HG03064 (cell line): ENCODE measurements at regions not wholly inside any gene's neighbourhood (a gene's known extent, or its start where the extent isn't known, plus 50 kb on each side); places are given as distances from the start of the nearest gene placed in this dataset.

Source experiments
- ATAC-seq: cut with Tn5 transposase; IDR thresholded peaks from one replicate; pipeline ENCODE4 v1.9.1; 2021; ENCODE audit warnings: low read depth; ENCODE audit not compliant: unreplicated experiment

DNA sequence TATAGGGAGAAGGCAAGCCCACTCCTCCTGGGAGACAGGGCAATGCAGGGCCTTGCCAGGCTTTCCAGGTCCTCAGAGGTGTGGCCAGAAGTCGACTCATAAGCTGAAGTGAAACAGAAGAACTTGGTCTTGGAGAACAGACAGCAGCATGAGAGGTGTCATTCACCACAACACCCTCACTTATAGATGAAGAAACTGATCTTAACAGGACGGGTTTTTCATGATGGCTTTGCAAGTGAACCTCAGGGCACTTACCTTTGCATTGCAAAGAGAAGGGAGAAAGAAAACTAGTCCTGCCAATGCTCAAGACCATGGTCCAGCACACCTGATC lies 198.8 kb downstream of the CYRIA start:
- no peak for ATAC-seq

DNA sequence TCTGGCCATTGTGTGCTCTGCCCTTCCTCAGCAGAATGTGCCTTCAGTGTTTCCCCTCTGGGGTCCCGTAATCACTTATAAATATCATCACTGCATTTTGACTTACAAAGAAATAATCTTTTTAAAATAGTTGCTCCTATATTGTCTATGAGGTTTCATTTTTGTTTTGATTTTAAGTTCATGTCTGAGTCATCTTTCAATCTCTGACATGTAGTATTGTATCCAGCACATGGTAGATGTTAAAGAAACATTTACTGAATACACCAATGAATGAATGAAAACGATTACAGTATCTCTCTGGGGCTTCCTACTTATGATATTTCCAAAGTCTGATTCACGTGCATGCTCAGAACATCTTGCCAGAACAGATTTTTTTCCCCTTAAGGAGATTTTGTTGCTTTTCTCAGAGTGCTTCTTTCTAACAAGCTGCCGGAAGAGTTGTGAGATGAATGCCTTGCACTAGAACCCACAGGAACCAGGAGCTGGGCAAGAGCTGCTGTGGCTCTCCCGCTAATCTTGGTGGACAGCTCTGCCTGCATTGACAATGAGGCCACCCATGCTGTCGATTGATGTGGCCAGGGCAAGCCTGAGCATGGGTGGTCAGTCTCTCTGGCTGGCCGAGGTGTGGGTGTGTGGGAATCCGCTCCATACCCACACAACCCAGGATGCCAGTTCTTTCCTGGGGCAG lies 199.4 kb downstream of the CYRIA start:
- ATAC-seq = no peak

DNA sequence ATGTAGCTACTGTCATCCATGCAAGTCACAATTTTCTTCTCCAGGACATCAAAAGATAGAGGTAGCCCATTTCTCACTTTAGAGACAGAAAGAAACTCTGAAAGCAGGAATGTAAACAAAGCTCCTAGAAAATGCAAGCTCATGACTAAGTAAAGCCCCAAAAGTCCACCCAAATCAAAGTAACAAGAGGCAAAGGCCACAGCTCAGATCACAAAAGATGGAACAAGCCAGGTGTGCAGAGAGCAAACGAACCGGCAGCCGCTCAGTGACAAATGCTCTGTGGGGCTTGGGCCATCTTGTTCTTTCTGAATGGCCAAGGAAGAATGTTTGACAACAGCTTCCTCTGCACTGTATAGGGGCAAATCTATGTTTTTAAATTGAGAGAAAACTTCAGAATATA lies 201.0 kb downstream of the CYRIA start:
- ATAC-seq = no peak

- no peak for ATAC-seq
Observed at GRCh38 chr2:16462958-16463357, 202.7 kb downstream of the CYRIA start.

DNA sequence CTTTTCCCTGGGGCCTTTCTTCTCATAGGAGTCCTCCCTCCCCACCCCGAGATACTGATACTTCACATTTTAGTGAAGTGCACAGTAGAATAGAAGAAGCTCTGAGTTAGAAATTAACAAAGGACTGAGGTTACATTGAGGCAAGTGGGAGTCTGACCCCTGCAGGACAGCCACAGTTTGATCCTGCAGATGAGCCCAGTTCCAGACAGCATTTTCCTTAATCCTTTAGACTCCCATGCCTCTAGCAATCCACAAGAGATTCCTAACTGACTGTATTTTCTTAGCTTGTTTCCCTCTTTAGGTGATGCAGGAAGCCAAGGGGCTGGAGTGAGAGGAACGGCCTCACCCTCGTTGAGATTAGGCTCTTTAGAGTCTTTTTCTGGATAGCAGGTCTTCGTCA lies 204.0 kb downstream of the CYRIA start:
- no peak for ATAC-seq

DNA sequence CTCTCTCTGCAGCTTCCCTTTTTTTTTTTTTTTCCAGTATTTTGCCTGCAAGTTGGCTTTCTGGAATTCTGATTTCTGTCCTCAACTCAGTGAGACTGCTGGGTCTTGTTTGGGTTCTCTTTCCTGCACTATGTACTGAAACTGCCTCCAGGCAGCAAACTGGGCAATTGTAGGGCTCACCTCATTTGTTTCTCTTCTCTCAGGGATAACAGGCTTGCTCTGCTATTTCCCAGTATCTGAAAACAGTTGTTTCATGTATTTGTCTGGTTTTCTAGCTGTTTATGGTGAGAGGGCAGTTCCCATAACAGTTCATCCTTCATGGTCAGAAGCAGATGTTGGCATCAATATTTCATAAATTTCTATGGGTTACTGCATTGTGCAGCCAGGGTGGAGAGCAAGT lies 206.0 kb downstream of the CYRIA start:
- ATAC-seq = no peak

GRCh38 chr2:16454621-16455020 lies 211.0 kb downstream of the CYRIA start:
- no peak for ATAC-seq

DNA sequence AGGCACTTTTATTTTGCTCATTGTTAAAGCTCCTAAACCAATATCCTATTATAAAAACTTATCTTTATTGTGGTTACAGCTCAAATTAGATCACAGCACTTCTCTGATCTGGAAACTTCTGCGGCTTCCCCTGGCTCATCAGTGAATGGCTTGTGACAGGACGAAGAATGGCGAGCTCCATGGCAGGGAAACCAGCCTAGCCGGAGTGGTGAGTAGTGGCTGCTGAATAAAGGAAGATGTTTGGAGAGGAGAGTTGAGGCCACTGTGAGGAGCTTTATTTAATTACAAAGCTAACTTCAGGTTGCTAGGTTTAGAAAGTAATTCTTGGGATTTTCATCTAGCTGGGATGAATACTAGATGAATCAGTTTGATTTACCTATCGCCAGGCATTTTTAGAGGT lies 213.5 kb downstream of the CYRIA start:
- ATAC-seq = no peak

GRCh38 chr2:16446706-16447105 lies 218.9 kb downstream of the CYRIA start:
- ATAC-seq = no peak

DNA sequence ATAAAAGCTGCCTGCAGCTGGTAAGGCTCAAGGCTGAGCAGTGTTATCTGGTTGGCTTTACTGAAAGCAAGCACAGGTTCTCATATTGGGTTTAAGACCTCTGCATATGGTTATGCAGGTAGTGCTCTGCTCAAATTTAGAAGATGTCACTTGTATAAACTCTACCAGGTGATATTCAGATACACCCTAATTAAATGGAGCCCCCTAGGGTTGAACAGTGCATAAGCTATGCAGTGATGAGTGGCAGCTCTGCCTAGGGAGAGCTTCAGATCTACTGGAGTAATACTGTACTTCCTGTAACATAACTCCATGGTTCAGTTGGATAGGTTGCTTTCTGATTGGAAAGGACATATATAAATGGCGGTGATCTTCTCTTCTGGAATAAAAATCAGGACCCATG lies 222.7 kb downstream of the CYRIA start:
- no peak for ATAC-seq

DNA sequence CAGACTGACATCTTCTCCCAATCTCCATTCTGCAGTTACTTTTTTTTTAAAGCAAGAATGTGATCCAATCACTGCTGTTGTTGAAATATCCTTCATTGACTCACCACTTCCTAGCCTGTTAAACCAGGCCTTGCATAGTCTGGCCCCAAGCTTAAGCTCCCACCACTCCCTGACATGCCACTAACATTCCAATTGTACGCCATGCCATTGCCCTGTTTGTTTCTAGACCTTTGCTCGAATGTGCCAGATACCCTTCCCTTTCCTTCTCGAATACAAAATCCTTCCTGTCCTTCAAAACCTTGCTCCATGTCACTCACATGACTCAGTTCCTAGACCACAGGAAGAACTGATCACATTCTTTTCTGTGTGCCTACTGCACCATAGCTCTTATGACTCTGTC lies 224.2 kb downstream of the CYRIA start:
- ATAC-seq = no peak

DNA sequence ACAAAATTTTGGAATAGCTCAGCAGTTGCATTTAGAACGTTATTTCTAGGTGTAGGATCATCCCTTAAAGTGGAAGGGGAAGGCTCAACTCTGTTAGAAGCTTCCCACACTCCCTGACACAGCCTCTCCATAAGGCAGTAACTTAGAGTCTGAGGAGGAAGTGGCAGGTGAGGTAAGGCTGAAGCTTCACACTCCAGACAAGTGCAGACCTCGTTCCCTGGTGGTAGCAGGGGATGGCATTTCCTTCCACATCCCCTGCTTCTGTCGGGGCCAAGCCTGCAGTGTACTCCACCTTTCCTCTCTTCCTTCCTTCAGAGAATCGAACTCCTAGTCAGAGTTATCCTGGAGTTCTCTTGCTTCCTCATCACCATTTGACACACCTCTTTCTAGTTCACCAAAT lies 224.7 kb downstream of the CYRIA start:
- ATAC-seq = no peak

DNA sequence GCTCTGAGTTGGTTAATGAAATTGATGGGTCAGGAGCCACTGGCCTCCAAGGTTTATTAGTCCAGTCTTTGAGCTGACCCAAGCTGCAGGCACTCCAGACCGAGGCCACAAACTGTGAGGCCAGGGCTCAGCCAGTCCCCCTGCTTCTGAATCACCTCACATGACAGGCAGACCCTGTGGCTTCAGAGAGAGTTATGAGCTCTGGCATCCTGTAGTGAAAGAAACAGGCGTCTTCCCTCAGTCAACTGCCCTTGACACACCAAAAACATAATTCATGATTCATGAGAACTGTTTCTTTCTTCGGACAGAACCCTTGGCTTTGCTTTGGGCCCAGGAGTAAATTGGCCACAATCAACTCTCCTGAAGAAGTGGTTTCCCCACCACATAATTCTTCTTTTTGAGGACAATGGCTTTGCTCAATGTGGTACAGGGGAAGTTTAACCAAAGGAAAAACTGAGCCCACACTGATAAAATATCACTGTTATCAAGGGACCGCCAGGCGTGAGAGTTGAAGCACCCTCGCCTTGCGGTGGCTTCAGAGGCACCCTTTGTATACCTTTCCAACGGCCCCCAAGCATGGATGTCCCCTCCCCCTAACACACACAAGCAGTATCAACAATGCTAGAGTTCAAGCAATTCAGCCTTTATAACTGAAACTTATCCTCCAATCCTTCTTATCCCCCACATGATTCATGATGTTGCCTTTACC lies 226.9 kb downstream of the CYRIA start:
- no peak for ATAC-seq

DNA sequence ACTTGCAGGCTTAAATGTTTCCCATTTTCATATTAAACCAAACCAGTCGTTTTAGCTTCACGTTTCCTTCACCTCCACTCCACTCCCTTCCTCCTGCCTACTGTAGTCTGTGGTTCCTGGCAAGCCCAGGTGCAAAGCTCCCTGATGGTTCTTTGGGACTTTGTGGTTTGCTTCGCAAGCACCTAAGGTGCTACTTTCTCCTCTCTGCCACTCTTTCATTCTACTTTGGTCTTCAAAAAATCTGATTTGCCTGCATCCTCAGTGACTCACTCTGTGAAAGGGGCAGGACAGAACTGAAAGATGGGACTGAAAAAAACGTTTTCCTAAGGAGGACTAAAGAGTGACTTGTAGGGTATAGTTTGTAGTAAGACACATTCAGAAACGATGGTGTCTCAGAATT lies 228.4 kb downstream of the CYRIA start:
- no peak for ATAC-seq

DNA sequence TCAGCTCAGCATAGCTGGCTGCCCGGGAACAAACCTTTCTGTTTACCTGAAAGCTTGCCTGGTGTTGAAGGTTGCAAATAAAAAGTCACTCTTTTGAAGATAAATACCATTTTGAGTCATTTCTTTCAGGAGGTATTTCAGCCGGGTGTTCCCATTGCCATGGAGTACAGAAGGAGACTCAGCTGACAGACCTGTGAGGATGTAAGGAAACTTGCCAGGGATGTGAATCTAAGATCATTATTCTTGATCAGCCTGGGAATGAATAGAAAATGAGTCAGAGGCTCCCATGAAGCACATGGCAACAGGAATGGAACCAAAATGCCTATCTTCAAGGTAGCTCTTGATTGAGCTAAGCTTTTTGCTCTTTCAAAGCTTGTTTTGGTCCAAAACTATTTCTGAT lies 231.2 kb downstream of the CYRIA start:
- no peak for ATAC-seq

DNA sequence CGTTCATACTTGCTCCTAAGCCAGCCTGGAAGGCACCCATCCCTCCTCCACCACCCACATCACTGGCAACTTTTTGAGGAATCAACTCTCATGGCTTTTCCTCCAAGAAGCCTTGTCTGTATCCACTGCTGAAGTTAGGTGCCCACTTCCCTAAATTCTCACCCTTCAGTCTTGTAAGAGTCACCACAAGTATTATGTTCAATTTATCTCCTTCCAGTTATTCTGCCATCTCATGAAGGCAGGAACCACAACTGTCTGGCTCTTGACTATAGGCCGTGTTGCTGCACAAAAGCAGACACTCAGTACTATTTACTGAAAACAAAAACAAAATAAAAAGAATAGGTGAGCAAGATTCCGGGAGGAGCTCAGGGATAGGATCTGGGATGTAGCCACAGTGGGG lies 234.8 kb downstream of the CYRIA start:
- no peak for ATAC-seq

DNA sequence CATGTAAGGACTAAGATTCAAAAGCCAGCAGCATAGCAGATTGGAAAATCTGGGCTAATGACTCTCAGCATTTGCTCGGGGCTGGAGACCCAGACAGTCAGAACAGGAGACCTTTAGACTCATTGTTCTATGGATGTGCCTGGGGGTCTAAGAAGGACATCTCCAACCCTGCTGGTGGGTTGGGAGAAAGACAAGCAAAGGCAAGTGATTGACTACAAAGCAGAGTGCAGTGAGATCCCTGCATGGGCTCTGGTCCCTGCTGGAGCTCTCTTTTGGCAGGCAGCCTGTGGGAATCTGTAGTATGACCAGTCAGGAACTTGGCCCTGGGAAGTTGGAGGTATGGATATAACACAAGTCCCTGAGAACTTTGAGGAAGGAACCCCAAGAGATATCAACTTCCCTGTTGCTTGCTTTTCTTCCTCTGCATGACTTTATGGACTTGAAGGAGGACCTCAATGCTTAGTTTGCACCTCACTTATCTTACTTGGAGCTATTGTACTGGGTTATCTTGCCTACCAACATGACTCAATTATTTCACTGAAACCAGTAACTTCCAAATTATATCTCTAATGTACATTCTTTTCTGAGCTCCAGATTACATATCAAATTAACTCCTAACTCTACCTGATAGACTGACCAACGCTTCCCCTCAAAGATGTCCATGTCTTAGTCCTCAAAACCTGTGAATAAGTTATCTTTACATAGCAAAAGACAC lies 236.0 kb downstream of the CYRIA start:
- ATAC-seq = no peak

GRCh38 chr2:16429002-16429401 lies 236.6 kb downstream of the CYRIA start:
- ATAC-seq = no peak

DNA sequence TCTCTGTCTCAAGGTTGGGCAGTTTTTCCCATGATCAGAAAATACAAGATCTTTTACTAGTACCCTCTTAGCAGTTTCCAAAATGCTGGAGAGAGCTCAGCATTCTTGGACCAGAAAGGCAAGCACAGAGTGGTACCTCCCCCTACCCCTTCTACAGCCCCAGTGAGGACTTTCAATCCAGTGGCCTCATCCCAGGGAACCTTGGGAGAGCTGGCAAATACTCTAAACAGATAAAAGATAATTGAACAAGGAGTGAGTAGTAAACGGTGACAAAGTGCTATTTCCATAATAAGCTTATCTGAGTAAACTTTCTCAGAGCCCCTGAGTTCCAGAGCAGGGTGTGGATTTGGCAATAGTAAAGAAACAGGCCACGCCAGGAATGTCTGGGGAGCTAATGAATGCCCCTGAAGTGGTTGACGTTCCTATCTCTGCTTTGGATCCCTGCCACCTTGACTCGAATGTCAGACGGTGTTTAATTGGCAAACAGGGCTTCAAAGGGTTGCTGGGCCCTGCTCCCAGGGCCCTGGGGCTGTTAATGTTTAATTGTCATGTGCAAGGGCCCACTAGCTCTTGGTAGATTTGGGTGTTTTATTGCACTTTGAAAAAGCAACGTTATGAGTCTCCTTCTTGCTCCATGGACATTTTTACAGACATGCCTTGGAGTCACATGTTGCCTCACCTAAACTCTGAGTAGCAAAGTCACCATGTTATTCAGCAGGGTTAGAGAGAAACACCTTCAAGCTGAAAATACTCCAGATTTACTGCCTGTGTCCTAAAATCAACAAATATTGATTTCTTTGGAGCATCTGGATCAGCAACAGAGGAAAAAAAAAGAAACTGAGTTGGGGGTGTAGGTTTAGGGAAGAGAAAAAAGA lies 239.9 kb downstream of the CYRIA start:
- ATAC-seq = no peak

GRCh38 chr2:16420421-16420820 lies 245.2 kb downstream of the CYRIA start:
- no peak for ATAC-seq

- no peak for ATAC-seq
Observed at GRCh38 chr2:16417726-16418125, 247.9 kb downstream of the CYRIA start.
